ENCODE measurements at regions not wholly inside any gene's neighbourhood (a gene's known extent, or its start where the extent isn't known, plus 50 kb on each side); places are given as distances from the start of the nearest gene placed in this dataset.

GRCh38 chr4:120630427-120630826 lies 292.1 kb downstream of the PRDM5 start:
- TF ChIP-seq POLR2A (IDR thresholded peaks at IDR 0.05), result no peak
- TF ChIP-seq CTCF (IDR thresholded peaks at IDR 0.05), result no peak
- no peak for TF ChIP-seq POLR2AphosphoS5 (IDR thresholded peaks at IDR 0.05; ENCODE audit: insufficient read depth in 1 of 2, low read depth in 1 of 2)
